K562 (cell line): ENCODE measurements at regions not wholly inside any gene's neighbourhood (a gene's known extent, or its start where the extent isn't known, plus 50 kb on each side); places are given as distances from the start of the nearest gene placed in this dataset.

ENCODE experiments used
- ATF6 ChIP-seq: sonication (generic); formaldehyde crosslinking; IDR thresholded peaks from 2 replicates; pipeline ENCODE4 v1.4.0; 2020; ENCODE audit warnings: mild to moderate bottlenecking, missing genetic modification reagents
- DPF2 ChIP-seq: fragments of 450-650 bp; IDR thresholded peaks from 2 replicates; pipeline ENCODE4 v1.6.1; 2016
- ELF2 ChIP-seq: fragments of 250-450 bp; sonication (Bioruptor Pico); IDR thresholded peaks from 2 replicates; pipeline ENCODE4 v1.5.0; 2021; ENCODE audit warnings: mild to moderate bottlenecking
- HDGF ChIP-seq: fragments of 450-650 bp; IDR thresholded peaks from 2 replicates; pipeline ENCODE4 v1.6.1; 2016
- HMG20B ChIP-seq: fragments of 250-450 bp; sonication (Bioruptor Pico); IDR thresholded peaks from 2 replicates; pipeline ENCODE4 v1.5.0; 2021; ENCODE audit warnings: mild to moderate bottlenecking
- KDM1A ChIP-seq, 2 experiments: fragments of 450-650 bp; IDR thresholded peaks; 2 replicates each; pipeline ENCODE4 v1.6.1; 2016; ENCODE audit warnings: mild to moderate bottlenecking in 2 of 2
- LCOR ChIP-seq: sonication (generic); formaldehyde crosslinking; IDR thresholded peaks from 2 replicates; pipeline ENCODE4 v1.8.0; 2022; ENCODE audit warnings: mild to moderate bottlenecking, missing genetic modification reagents
- MED1 ChIP-seq: sonication (generic); formaldehyde crosslinking; IDR thresholded peaks from 2 replicates; pipeline ENCODE4 v1.8.1; 2023; ENCODE audit warnings: missing genetic modification reagents, borderline replicate concordance
- MEIS2 ChIP-seq: fragments of 450-650 bp; IDR thresholded peaks from 2 replicates; pipeline ENCODE4 v1.6.1; 2014; ENCODE audit warnings: mild to moderate bottlenecking; ENCODE audit not compliant: partially characterized antibody
- MTF1 ChIP-seq: fragments of 250-450 bp; sonication (Bioruptor Pico); IDR thresholded peaks from 2 replicates; pipeline ENCODE4 v1.9.0; 2021; ENCODE audit warnings: moderate library complexity, mild to moderate bottlenecking, inconsistent platforms, borderline replicate concordance
- NFXL1 ChIP-seq: fragments of 450-650 bp; formaldehyde crosslinking; IDR thresholded peaks from 2 replicates; pipeline ENCODE4 v1.4.0; 2021; ENCODE audit warnings: mild to moderate bottlenecking
- PKNOX1 ChIP-seq: fragments of 450-650 bp; IDR thresholded peaks from 2 replicates; pipeline ENCODE4 v1.6.1; 2016
- TCF15 ChIP-seq: fragments of 250-450 bp; sonication (Bioruptor Pico); IDR thresholded peaks from 2 replicates; pipeline ENCODE4 v1.8.0; 2022; ENCODE audit warnings: moderate library complexity, mild to moderate bottlenecking, inconsistent platforms
- XRCC4 ChIP-seq: IDR thresholded peaks from one replicate; pipeline ENCODE4 v1.6.1; 2011; ENCODE audit not compliant: insufficient read depth, insufficient read length; ENCODE audit errors: extremely low read depth
- ZBTB17 ChIP-seq: fragments of 450-650 bp; formaldehyde crosslinking; IDR thresholded peaks from 2 replicates; pipeline ENCODE4 v1.4.0; 2020; ENCODE audit warnings: mild to moderate bottlenecking
- ZNF212 ChIP-seq: fragments of 450-650 bp; formaldehyde crosslinking; IDR thresholded peaks from 2 replicates; pipeline ENCODE4 v1.4.0; 2020; ENCODE audit warnings: mild to moderate bottlenecking
- TF ChIP-seq, protein P1 (sequence below): fragments of 250-450 bp; sonication (Bioruptor Pico); IDR thresholded peaks from 2 replicates; pipeline ENCODE4 v1.4.0; 2020; ENCODE audit warnings: mild to moderate bottlenecking, moderate library complexity, borderline replicate concordance
- TF ChIP-seq, protein P2 (sequence below), 2 experiments: IDR thresholded peaks in 1 of 2; conservative IDR thresholded peaks in 1 of 2; 2 replicates each; pipeline ENCODE4 v1.6.1; 2016; ENCODE audit warnings: low read depth in 2 of 2, mild to moderate bottlenecking in 1 of 2, missing compliant biosample characterization in 1 of 2, missing genetic modification characterization in 1 of 2, moderate library complexity in 1 of 2
- TF ChIP-seq, protein P3 (sequence below), 3 experiments: IDR thresholded peaks in 2 of 3; conservative IDR thresholded peaks in 1 of 3; 2 replicates each; pipeline ENCODE4 v1.5.1; 2011 to 2012; ENCODE audit warnings: low read length in 3 of 3, mild to moderate bottlenecking in 3 of 3, control low read depth in 2 of 3, improper control_type of control experiment in 1 of 3, inconsistent platforms in 1 of 3, low read depth in 1 of 3, mixed read lengths in 1 of 3, moderate library complexity in 1 of 3; ENCODE audit not compliant: insufficient read depth in 2 of 3

- TF ChIP-seq, protein P1, sequence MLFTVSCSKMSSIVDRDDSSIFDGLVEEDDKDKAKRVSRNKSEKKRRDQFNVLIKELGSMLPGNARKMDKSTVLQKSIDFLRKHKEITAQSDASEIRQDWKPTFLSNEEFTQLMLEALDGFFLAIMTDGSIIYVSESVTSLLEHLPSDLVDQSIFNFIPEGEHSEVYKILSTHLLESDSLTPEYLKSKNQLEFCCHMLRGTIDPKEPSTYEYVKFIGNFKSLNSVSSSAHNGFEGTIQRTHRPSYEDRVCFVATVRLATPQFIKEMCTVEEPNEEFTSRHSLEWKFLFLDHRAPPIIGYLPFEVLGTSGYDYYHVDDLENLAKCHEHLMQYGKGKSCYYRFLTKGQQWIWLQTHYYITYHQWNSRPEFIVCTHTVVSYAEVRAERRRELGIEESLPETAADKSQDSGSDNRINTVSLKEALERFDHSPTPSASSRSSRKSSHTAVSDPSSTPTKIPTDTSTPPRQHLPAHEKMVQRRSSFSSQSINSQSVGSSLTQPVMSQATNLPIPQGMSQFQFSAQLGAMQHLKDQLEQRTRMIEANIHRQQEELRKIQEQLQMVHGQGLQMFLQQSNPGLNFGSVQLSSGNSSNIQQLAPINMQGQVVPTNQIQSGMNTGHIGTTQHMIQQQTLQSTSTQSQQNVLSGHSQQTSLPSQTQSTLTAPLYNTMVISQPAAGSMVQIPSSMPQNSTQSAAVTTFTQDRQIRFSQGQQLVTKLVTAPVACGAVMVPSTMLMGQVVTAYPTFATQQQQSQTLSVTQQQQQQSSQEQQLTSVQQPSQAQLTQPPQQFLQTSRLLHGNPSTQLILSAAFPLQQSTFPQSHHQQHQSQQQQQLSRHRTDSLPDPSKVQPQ (CRISPR knock-in tag): no peak
- TF ChIP-seq DPF2 (0 out of 2 replicates have a peak, but pooled peaks have one; percentile 18), XRCC4 (no peak), ATF6 (CRISPR knock-in tag) (no peak), PKNOX1 (peak; percentile 71), NFXL1 (CRISPR knock-in tag) (no peak), MTF1 (no peak), ZNF212 (no peak), ELF2 (CRISPR knock-in tag) (no peak), MEIS2 (peak; percentile 76), HMG20B (CRISPR knock-in tag) (no peak), ZBTB17 (CRISPR knock-in tag) (no peak), HDGF (no peak), MED1 (CRISPR knock-in tag) (no peak), TCF15 (CRISPR knock-in tag) (no peak), LCOR (CRISPR knock-in tag) (no peak), KDM1A (IDR thresholded peaks at IDR 0.05) (no peak)
- TF ChIP-seq, protein P2, sequence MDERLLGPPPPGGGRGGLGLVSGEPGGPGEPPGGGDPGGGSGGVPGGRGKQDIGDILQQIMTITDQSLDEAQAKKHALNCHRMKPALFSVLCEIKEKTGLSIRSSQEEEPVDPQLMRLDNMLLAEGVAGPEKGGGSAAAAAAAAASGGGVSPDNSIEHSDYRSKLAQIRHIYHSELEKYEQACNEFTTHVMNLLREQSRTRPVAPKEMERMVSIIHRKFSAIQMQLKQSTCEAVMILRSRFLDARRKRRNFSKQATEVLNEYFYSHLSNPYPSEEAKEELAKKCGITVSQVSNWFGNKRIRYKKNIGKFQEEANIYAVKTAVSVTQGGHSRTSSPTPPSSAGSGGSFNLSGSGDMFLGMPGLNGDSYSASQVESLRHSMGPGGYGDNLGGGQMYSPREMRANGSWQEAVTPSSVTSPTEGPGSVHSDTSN (CRISPR knock-in tag; IDR thresholded peaks at IDR 0.05; ENCODE audit: low read depth): no peak
- TF ChIP-seq, protein P2 (tag; conservative IDR thresholded peaks at IDR 0.05; ENCODE audit: low read depth): peak; percentile 75
- TF ChIP-seq, protein P3, sequence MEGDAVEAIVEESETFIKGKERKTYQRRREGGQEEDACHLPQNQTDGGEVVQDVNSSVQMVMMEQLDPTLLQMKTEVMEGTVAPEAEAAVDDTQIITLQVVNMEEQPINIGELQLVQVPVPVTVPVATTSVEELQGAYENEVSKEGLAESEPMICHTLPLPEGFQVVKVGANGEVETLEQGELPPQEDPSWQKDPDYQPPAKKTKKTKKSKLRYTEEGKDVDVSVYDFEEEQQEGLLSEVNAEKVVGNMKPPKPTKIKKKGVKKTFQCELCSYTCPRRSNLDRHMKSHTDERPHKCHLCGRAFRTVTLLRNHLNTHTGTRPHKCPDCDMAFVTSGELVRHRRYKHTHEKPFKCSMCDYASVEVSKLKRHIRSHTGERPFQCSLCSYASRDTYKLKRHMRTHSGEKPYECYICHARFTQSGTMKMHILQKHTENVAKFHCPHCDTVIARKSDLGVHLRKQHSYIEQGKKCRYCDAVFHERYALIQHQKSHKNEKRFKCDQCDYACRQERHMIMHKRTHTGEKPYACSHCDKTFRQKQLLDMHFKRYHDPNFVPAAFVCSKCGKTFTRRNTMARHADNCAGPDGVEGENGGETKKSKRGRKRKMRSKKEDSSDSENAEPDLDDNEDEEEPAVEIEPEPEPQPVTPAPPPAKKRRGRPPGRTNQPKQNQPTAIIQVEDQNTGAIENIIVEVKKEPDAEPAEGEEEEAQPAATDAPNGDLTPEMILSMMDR (IDR thresholded peaks at IDR 0.05 in 2 of 3, conservative IDR thresholded peaks at IDR 0.05 in 1 of 3; ENCODE audit: insufficient read depth in 2 of 3, low read depth in 1 of 3, low read length in 3 of 3): no peak
Measured at GRCh38 chr17:22128171-22128570, 435.8 kb downstream of the KCNJ18 start (continued).
